CD4-positive, alpha-beta memory T cell (primary cell): ENCODE measurements at regions not wholly inside any gene's neighbourhood (a gene's known extent, or its start where the extent isn't known, plus 50 kb on each side); places are given as distances from the start of the nearest gene placed in this dataset.

Experiments used
- CTCF ChIA-PET: fragments of 350-600 bp; sonication (Branson Sonifier 250); formaldehyde crosslinking; loops from one replicate; lab custom pipeline; 2021; ENCODE audit warnings: inconsistent platforms; ENCODE audit not compliant: partially characterized antibody; lab: Charles Lee
- POLR2A ChIA-PET: fragments of 350-600 bp; sonication (Branson Sonifier 250); formaldehyde crosslinking; loops from one replicate; lab custom pipeline; 2021; ENCODE audit not compliant: partially characterized antibody; lab: Charles Lee
- DNase-seq, 5 donors: peaks; one replicate each; pipeline versions ENCODE4 v3.0.0 to v3.0.0-alpha.2; 2020 to 2022; ENCODE audit warnings: mixed read lengths in 1 of 5
- H3K27ac ChIP-seq: one replicate; pipeline ENCODE4 v1.7.0; 2013; ENCODE audit warnings: low read depth, low read length
- H3K27me3 ChIP-seq: 2 replicates; pipeline ENCODE4 v1.7.0; 2013; ENCODE audit warnings: mild to moderate bottlenecking, low read length, moderate library complexity; ENCODE audit not compliant: insufficient read depth
- H3K36me3 ChIP-seq: 2 replicates; pipeline ENCODE4 v1.7.0; 2013; ENCODE audit warnings: mild to moderate bottlenecking, low read length, moderate library complexity; ENCODE audit not compliant: insufficient read depth
- H3K4me1 ChIP-seq: 2 replicates; pipeline ENCODE4 v1.7.0; 2013; ENCODE audit warnings: mild to moderate bottlenecking, low read length, moderate library complexity; ENCODE audit not compliant: insufficient read depth
- H3K4me3 ChIP-seq, 2 donors: one replicate each; pipeline ENCODE4 v1.7.0; 2013; ENCODE audit warnings: low read length in 2 of 2, mild to moderate bottlenecking in 1 of 2
- H3K9me3 ChIP-seq, 2 donors: one replicate each; pipeline ENCODE4 v1.7.0; 2013; ENCODE audit warnings: low read length in 2 of 2, control low read depth in 1 of 2; ENCODE audit not compliant: control insufficient read depth in 1 of 2
- H3K27ac Mint-ChIP-seq, 7 donors: one replicate each; pipeline ENCODE4 v1.8.0; 2020 to 2021; ENCODE audit warnings: mixed read lengths in 7 of 7, mild to moderate bottlenecking in 6 of 7, inconsistent platforms in 3 of 7, moderate library complexity in 3 of 7
- H3K27me3 Mint-ChIP-seq, 2 donors: one replicate each; pipeline ENCODE4 v1.8.0; 2020 to 2021; ENCODE audit warnings: mixed read lengths in 2 of 2
- H3K36me3 Mint-ChIP-seq, 2 donors: one replicate each; pipeline ENCODE4 v1.8.0; 2020 to 2021; ENCODE audit warnings: mixed read lengths in 2 of 2, inconsistent platforms in 1 of 2, mild to moderate bottlenecking in 1 of 2
- H3K4me1 Mint-ChIP-seq, 4 donors: one replicate each; pipeline ENCODE4 v1.8.0; 2020 to 2021; ENCODE audit warnings: mixed read lengths in 4 of 4, mild to moderate bottlenecking in 1 of 4
- H3K4me3 Mint-ChIP-seq, 8 donors: one replicate each; pipeline ENCODE4 v1.8.0; 2020 to 2021; ENCODE audit warnings: mixed read lengths in 8 of 8, mild to moderate bottlenecking in 7 of 8, moderate library complexity in 6 of 8, inconsistent platforms in 3 of 8
- H3K9me3 Mint-ChIP-seq, 8 donors: one replicate each; pipeline ENCODE4 v1.8.0; 2020 to 2021; ENCODE audit warnings: mixed read lengths in 8 of 8, mild to moderate bottlenecking in 5 of 8, inconsistent platforms in 3 of 8, moderate library complexity in 1 of 8
- intact Hi-C: fragments of 100-400 bp; cut with micrococcal nuclease; formaldehyde crosslinking; loops from one replicate; pipeline ENCODE4 v1.15.1; 2023

DNA sequence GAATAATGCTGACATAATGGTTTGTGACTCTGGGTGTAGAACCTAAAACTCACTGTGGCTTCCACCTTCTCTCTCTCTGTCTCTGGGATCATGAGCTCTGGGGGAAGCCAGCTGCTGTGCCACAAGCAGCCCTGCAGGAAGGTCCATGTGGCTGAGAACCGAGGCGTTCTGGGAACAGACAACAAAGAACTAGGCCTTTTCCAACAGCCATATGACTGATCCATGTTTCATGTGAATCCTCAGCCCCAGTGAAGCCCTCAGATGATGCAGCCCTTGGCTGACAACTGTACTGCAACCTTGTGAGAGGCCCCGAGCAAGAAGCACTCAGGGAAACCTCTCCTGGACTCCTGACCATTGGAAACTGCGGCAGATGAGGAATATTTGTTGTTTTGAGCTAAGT, 56.6 kb downstream of the HLA-G start:
- H3K36me3 ChIP-seq: no peaks in the 10 kb centered on the region
- ChIA-PET POLR2A (no interaction called here), CTCF (no interaction called here)
- intact Hi-C loops: no loop called here
- H3K4me3 Mint-ChIP-seq: no peak overlapping the region
- no peaks in the 10 kb centered on the region for H3K9me3 ChIP-seq
- no peak for DNase-seq
- peaks cover 7 to 25% of the 10 kb centered on the region in 2 donors for H3K36me3 Mint-ChIP-seq
- H3K4me1 Mint-ChIP-seq: peaks cover 0 to 42% (median 8%) of the 10 kb centered on the region in 4 donors
- no peak overlapping the region for H3K27ac ChIP-seq
- H3K4me1 ChIP-seq: peaks cover 15% of the 10 kb centered on the region
- H3K27me3 Mint-ChIP-seq: peaks cover 0 to 2% of the 10 kb centered on the region in 2 donors
- no peaks in the 10 kb centered on the region for H3K27me3 ChIP-seq
- peaks cover 0 to 9% (median 0%) of the 10 kb centered on the region in 8 donors for H3K9me3 Mint-ChIP-seq
- no peak overlapping the region for H3K4me3 ChIP-seq
- H3K27ac Mint-ChIP-seq: no peak overlapping the region

DNA sequence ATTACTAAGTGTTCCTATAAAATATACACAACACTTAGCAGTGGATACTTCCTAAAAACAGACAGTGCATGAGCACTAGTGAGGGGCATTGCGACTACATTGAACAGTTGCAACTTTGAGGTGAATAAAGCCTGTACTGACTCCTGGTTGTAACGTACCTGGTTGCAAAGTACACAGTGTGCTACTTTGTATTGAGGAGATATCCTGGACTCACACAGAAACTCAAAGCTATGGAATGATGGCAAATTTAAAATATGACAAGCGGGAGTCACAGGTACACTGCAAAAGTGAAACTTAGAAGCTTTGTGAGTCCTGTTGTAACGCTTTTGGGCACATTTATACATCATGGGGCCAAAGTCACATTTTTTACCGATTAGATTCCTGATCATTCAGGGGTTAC, 55.6 kb upstream of the HLA-A start:
- Mint-ChIP-seq H3K4me3 (peak overlapping the region in 6 of 8 donors; percentile 32 to 96 (median 88)), H3K9me3 (peaks cover 0 to 6% (median 0%) of the 10 kb centered on the region in 8 donors), H3K27ac (peak overlapping the region in 4 of 7 donors; percentile 76 to 96 (median 90)), H3K36me3 (peaks cover 12 to 29% of the 10 kb centered on the region in 2 donors), H3K4me1 (peaks cover 0 to 58% (median 8%) of the 10 kb centered on the region in 4 donors), H3K27me3 (no peaks in the 10 kb centered on the region)
- H3K4me1 ChIP-seq: peaks cover 15% of the 10 kb centered on the region
- no peak for DNase-seq
- intact Hi-C loops: loop anchor here (1.0 kb wide), 2 partner anchors 55 to 80 kb away; no protein-coding TSS in a partner anchor
- ChIA-PET POLR2A (interaction anchor here (0.8 to 2.2 kb wide), 9 partner anchors 26 to 180 kb away, joined by 3 to 44 read pairs (median 7); partner anchors contain the start of genes HLA-A and PPP1R11), CTCF (interaction anchor here (1.0 kb wide), 1 partner anchor 14 kb away, joined by 4 read pairs; no protein-coding TSS in a partner anchor)
- H3K27me3 ChIP-seq: no peaks in the 10 kb centered on the region
- H3K4me3 ChIP-seq: no peak overlapping the region
- no peaks in the 10 kb centered on the region for H3K9me3 ChIP-seq
- peak overlapping the region; percentile 91 for H3K27ac ChIP-seq
- no peaks in the 10 kb centered on the region for H3K36me3 ChIP-seq

DNA sequence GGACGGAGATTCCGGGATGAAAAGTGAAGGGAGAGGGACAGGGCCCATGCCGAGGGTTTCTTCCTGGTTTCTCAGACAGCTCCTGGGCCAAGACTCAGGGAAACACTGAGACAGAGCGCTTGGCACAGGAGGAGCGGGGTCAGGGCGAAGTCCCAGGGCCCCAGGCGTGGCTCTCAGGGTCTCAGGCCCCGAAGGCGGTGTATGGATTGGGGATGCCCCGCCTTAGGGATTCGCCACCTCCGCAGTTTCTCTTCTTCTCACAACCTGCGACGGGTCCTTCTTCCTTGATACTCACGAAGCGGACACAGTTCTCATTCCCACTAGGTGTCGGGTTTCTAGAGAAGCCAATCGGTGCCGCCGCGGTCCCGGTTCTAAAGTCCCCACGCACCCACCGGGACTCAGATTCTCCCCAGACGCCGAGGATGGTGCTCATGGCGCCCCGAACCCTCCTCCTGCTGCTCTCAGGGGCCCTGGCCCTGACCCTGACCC, 55.0 kb upstream of the HLA-A start:
- Mint-ChIP-seq H3K36me3 (peaks cover 12 to 34% of the 10 kb centered on the region in 2 donors), H3K4me1 (peaks cover 0 to 63% (median 11%) of the 10 kb centered on the region in 4 donors), H3K9me3 (peaks cover 0 to 3% (median 0%) of the 10 kb centered on the region in 8 donors), H3K27ac (peak overlapping the region in 5 of 7 donors; percentile 81 to 99 (median 94)), H3K27me3 (no peaks in the 10 kb centered on the region), H3K4me3 (peak overlapping the region in 7 of 8 donors; percentile 57 to 96 (median 88))
- Histone ChIP-seq H3K4me3 (peak overlapping the region in 1 of 2 donors; percentile 60), H3K4me1 (peaks cover 15% of the 10 kb centered on the region), H3K9me3 (no peaks in the 10 kb centered on the region), H3K27ac (peak overlapping the region; percentile 91), H3K36me3 (no peaks in the 10 kb centered on the region), H3K27me3 (no peaks in the 10 kb centered on the region)
- intact Hi-C loops: loop anchor here (1.0 kb wide), 2 partner anchors 54 to 79 kb away; no protein-coding TSS in a partner anchor
- DNase-seq: peak; percentile 17 to 64 (median 49)
- POLR2A ChIA-PET: interaction anchor here (0.8 to 2.2 kb wide), 11 partner anchors 15 to 179 kb away, joined by 3 to 44 read pairs (median 6); partner anchors contain the start of genes HLA-A and PPP1R11
- CTCF ChIA-PET: interaction anchor here (1.0 kb wide), 1 partner anchor 15 kb away, joined by 4 read pairs; no protein-coding TSS in a partner anchor

DNA sequence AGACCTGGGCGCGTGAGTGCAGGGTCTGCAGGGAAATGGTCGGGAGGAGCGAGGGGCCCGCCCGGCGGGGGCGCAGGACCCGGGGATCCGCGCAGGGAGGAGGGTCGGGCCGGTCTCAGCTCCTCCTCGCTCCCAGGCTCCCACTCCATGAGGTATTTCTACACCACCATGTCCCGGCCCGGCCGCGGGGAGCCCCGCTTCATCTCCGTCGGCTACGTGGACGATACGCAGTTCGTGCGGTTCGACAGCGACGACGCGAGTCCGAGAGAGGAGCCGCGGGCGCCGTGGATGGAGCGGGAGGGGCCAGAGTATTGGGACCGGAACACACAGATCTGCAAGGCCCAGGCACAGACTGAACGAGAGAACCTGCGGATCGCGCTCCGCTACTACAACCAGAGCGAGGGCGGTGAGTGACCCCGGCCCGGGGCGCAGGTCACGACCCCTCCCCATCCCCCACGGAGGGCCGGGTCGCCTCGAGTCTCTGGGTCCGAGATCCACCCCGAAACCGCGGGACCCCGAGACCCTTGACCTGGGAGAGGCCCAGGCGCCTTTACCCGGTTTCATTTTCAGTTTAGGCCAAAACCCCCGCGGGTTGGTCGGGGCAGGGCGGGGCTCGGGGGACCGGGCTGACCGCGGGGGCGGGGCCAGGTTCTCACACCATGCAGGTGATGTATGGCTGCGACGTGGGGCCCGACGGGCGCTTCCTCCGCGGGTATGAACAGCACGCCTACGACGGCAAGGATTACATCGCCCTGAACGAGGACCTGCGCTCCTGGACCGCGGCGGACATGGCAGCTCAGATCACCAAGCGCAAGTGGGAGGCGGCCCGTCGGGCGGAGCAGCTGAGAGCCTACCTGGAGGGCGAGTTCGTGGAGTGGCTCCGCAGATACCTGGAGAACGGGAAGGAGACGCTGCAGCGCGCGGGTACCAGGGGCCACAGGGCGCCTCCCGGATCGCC, 54.2 kb upstream of the HLA-A start:
- H3K36me3 ChIP-seq: no peaks in the 10 kb centered on the region
- peak; percentile 69 to 96 (median 83) for DNase-seq
- no peaks in the 10 kb centered on the region for H3K27me3 ChIP-seq
- Mint-ChIP-seq H3K9me3 (peaks cover 0 to 3% (median 0%) of the 10 kb centered on the region in 8 donors), H3K4me3 (peak overlapping the region; percentile 41 to 96 (median 90)), H3K27me3 (no peaks in the 10 kb centered on the region), H3K27ac (peak overlapping the region in 6 of 7 donors; percentile 92 to 99 (median 97)), H3K4me1 (peaks cover 0 to 69% (median 14%) of the 10 kb centered on the region in 4 donors), H3K36me3 (peaks cover 10 to 36% of the 10 kb centered on the region in 2 donors)
- H3K4me3 ChIP-seq: peak overlapping the region; percentile 6 to 60
- no peaks in the 10 kb centered on the region for H3K9me3 ChIP-seq
- intact Hi-C loops: loop anchor here (1.0 kb wide), 4 partner anchors 39 to 78 kb away; no protein-coding TSS in a partner anchor
- H3K27ac ChIP-seq: peak overlapping the region; percentile 91
- H3K4me1 ChIP-seq: peaks cover 15% of the 10 kb centered on the region
- POLR2A ChIA-PET: interaction anchor here (1.0 to 5.3 kb wide), 13 partner anchors 16 to 140 kb away, joined by 3 to 72 read pairs (median 6); partner anchors contain the start of gene HLA-A
- CTCF ChIA-PET: interaction anchor here (0.9 kb wide), 1 partner anchor 88 kb away, joined by 3 read pairs; no protein-coding TSS in a partner anchor
